Loucy (cell line): ENCODE measurements at regions not wholly inside any gene's neighbourhood (a gene's known extent, or its start where the extent isn't known, plus 50 kb on each side); places are given as distances from the start of the nearest gene placed in this dataset.

ENCODE experiments used
- CTCF ChIP-seq: fragments of 200-600 bp; sonication (generic); conservative IDR thresholded peaks from 2 replicates; pipeline ENCODE4 v1.5.1; 2014; ENCODE audit warnings: mild to moderate bottlenecking, antibody characterized with exemption, low read length
- EZH2phosphoT487 ChIP-seq: fragments of 200-600 bp; IDR thresholded peaks from 2 replicates; pipeline ENCODE4 v1.6.1; 2018; ENCODE audit warnings: antibody characterized with exemption, mild to moderate bottlenecking, moderate library complexity, borderline replicate concordance

- no peak for TF ChIP-seq CTCF
- no peak for TF ChIP-seq EZH2phosphoT487
Observed at GRCh38 chr11:79575701-79576100, 134.9 kb upstream of the TENM4 start.
